ENCODE measurements at regions not wholly inside any gene's neighbourhood (a gene's known extent, or its start where the extent isn't known, plus 50 kb on each side); places are given as distances from the start of the nearest gene placed in this dataset.
A peak's percentile ranks its signal among the peaks of the same experiment; 100 is the strongest.

- Histone ChIP-seq H4K20me1 (ENCODE audit: insufficient read depth, poor library complexity, severe bottlenecking) (no peaks in the 10 kb centered on the region), H3K27ac (no peak overlapping the region), H3K4me1 (ENCODE audit: insufficient read depth) (peaks cover 7% of the 10 kb centered on the region), H3K27me3 (no peaks in the 10 kb centered on the region), H3K79me2 (no peaks in the 10 kb centered on the region), H3K9me3 (ENCODE audit: low read depth) (no peaks in the 10 kb centered on the region), H3K9me2 (replicated peaks; ENCODE audit: insufficient read depth) (no peaks in the 10 kb centered on the region), H3K4me3 (no peak overlapping the region), H2AFZ (no peak overlapping the region), H3K36me3 (replicated peaks; ENCODE audit: insufficient read depth, low read depth) (no peaks in the 10 kb centered on the region), H3K4me2 (no peak overlapping the region)
- TF ChIP-seq EZH2phosphoT487 (IDR thresholded peaks at IDR 0.05; ENCODE audit: low read depth, severe bottlenecking, unreplicated experiment) (no peak), EZH2 (IDR thresholded peaks at IDR 0.05; ENCODE audit: borderline replicate concordance) (no peak), CTCF (IDR thresholded peaks at IDR 0.05; ENCODE audit: poor library complexity) (no peak)
- WGBS (ENCODE audit: low lambda C conversion rate, missing lambda C conversion rate): 55% methylated on average over 21 of the region's 24 CpGs
- DNase-seq (ENCODE audit: low spot score): peak; percentile 54
Measured at GRCh38 chr14:104424406-104425072, 155.0 kb upstream of the C14orf180 start.

- no peak overlapping the region for H3K27ac ChIP-seq
- DNase-seq (ENCODE audit: low spot score): no peak
- H3K9me3 ChIP-seq (ENCODE audit: low read depth): no peaks in the 10 kb centered on the region
- no peaks in the 10 kb centered on the region for H3K79me2 ChIP-seq
- no peak overlapping the region for H3K4me2 ChIP-seq
- no peak overlapping the region for H2AFZ ChIP-seq
- TF ChIP-seq EZH2 (IDR thresholded peaks at IDR 0.05; ENCODE audit: borderline replicate concordance) (no peak), EZH2phosphoT487 (IDR thresholded peaks at IDR 0.05; ENCODE audit: low read depth, severe bottlenecking, unreplicated experiment) (no peak), CTCF (IDR thresholded peaks at IDR 0.05; ENCODE audit: poor library complexity) (no peak)
- H3K4me3 ChIP-seq: no peak overlapping the region
- peaks cover 7% of the 10 kb centered on the region for H3K4me1 ChIP-seq (ENCODE audit: insufficient read depth)
- H3K27me3 ChIP-seq: no peaks in the 10 kb centered on the region
- WGBS (ENCODE audit: low lambda C conversion rate, missing lambda C conversion rate): 82% methylated on average over 14 of the region's 16 CpGs
- H4K20me1 ChIP-seq (ENCODE audit: insufficient read depth, poor library complexity, severe bottlenecking): no peaks in the 10 kb centered on the region
- H3K9me2 ChIP-seq (replicated peaks; ENCODE audit: insufficient read depth): no peaks in the 10 kb centered on the region
- H3K36me3 ChIP-seq (replicated peaks; ENCODE audit: insufficient read depth, low read depth): no peaks in the 10 kb centered on the region
Measured at GRCh38 chr14:104425171-104425681, 154.3 kb upstream of the C14orf180 start.

GRCh38 chr14:104425763-104426646, 153.6 kb upstream of the C14orf180 start:
- Histone ChIP-seq H3K79me2 (no peaks in the 10 kb centered on the region), H3K27ac (no peak overlapping the region), H2AFZ (no peak overlapping the region), H4K20me1 (ENCODE audit: insufficient read depth, poor library complexity, severe bottlenecking) (no peaks in the 10 kb centered on the region), H3K36me3 (replicated peaks; ENCODE audit: insufficient read depth, low read depth) (no peaks in the 10 kb centered on the region), H3K27me3 (no peaks in the 10 kb centered on the region), H3K9me2 (replicated peaks; ENCODE audit: insufficient read depth) (no peaks in the 10 kb centered on the region), H3K4me1 (ENCODE audit: insufficient read depth) (peaks cover 7% of the 10 kb centered on the region), H3K4me2 (no peak overlapping the region), H3K9me3 (ENCODE audit: low read depth) (no peaks in the 10 kb centered on the region), H3K4me3 (no peak overlapping the region)
- no peak for TF ChIP-seq EZH2phosphoT487 (IDR thresholded peaks at IDR 0.05; ENCODE audit: low read depth, severe bottlenecking, unreplicated experiment)
- DNase-seq (ENCODE audit: low spot score): no peak
- WGBS (ENCODE audit: low lambda C conversion rate, missing lambda C conversion rate): 86% methylated on average over 20 of the region's 20 CpGs
